ENCODE measurements at regions not wholly inside any gene's neighbourhood (a gene's known extent, or its start where the extent isn't known, plus 50 kb on each side); places are given as distances from the start of the nearest gene placed in this dataset.

- TF ChIP-seq ELK1 (IDR thresholded peaks at IDR 0.05; ENCODE audit: borderline replicate concordance, low read depth, low read length) (no peak), CTCF (conservative IDR thresholded peaks at IDR 0.05; ENCODE audit: low read depth, low read length) (no peak), CHD1 (IDR thresholded peaks at IDR 0.05; ENCODE audit: low read depth, low read length) (no peak), POLR2A (IDR thresholded peaks at IDR 0.05; ENCODE audit: low read depth, low read length) (no peak), BHLHE40 (IDR thresholded peaks at IDR 0.05; ENCODE audit: low read depth, low read length) (no peak), RFX5 (IDR thresholded peaks at IDR 0.05; ENCODE audit: low read depth, low read length) (no peak)
Observed at GRCh38 chr7:108663701-108664100, 94.0 kb downstream of the DNAJB9 start.
